ENCODE measurements at regions not wholly inside any gene's neighbourhood (a gene's known extent, or its start where the extent isn't known, plus 50 kb on each side); places are given as distances from the start of the nearest gene placed in this dataset.
A peak's percentile ranks its signal among the peaks of the same experiment; 100 is the strongest.

- no peak for DNase-seq
Observed at GRCh38 chr1:56416495-56416894, 162.9 kb downstream of the PLPP3 start.

- DNase-seq = no peak
Observed at GRCh38 chr1:56415720-56416119, 163.6 kb downstream of the PLPP3 start.

- DNase-seq = no peak
Observed at GRCh38 chr1:56415258-56415657, 164.1 kb downstream of the PLPP3 start.

- DNase-seq = no peak
Observed at GRCh38 chr1:56414728-56415224, 164.6 kb downstream of the PLPP3 start.

GRCh38 chr1:56413671-56414199 is 165.6 kb downstream of the PLPP3 start:
- DNase-seq = no peak

GRCh38 chr1:56411484-56412180 is 167.7 kb downstream of the PLPP3 start:
- DNase-seq = peak; percentile 62

GRCh38 chr1:56411021-56411420 is 168.3 kb downstream of the PLPP3 start:
- DNase-seq = no peak

GRCh38 chr1:56410405-56410804 is 169.0 kb downstream of the PLPP3 start:
- no peak for DNase-seq

- DNase-seq = no peak
Observed at GRCh38 chr1:56409112-56409691, 170.2 kb downstream of the PLPP3 start.

GRCh38 chr1:56406821-56407220 is 172.5 kb downstream of the PLPP3 start:
- no peak for DNase-seq

- peak; percentile 63 for DNase-seq
Observed at GRCh38 chr1:56404561-56405030, 174.8 kb downstream of the PLPP3 start.

GRCh38 chr1:56404066-56404465 is 175.3 kb downstream of the PLPP3 start:
- no peak for DNase-seq

GRCh38 chr1:56403321-56403720 is 176.0 kb downstream of the PLPP3 start:
- no peak for DNase-seq

GRCh38 chr1:56401191-56401590 is 178.2 kb downstream of the PLPP3 start:
- no peak for DNase-seq

GRCh38 chr1:56400526-56400925 is 178.8 kb downstream of the PLPP3 start:
- no peak for DNase-seq

- no peak for DNase-seq
Observed at GRCh38 chr1:56399795-56400194, 179.6 kb downstream of the PLPP3 start.

GRCh38 chr1:56399326-56399725 is 180.0 kb downstream of the PLPP3 start:
- no peak for DNase-seq

GRCh38 chr1:56397811-56398231 is 181.5 kb downstream of the PLPP3 start:
- peak; percentile 37 for DNase-seq

- DNase-seq = no peak
Observed at GRCh38 chr1:56397409-56397808, 182.0 kb downstream of the PLPP3 start.

- DNase-seq = no peak
Observed at GRCh38 chr1:56396581-56396980, 182.8 kb downstream of the PLPP3 start.

- DNase-seq = no peak
Observed at GRCh38 chr1:56395776-56396175, 183.6 kb downstream of the PLPP3 start.

GRCh38 chr1:56394298-56394697 is 185.1 kb downstream of the PLPP3 start:
- no peak for DNase-seq

GRCh38 chr1:56390934-56391731 is 188.2 kb downstream of the PLPP3 start:
- no peak for DNase-seq
